WTC11 (cell line): ENCODE measurements at regions not wholly inside any gene's neighbourhood (a gene's known extent, or its start where the extent isn't known, plus 50 kb on each side); places are given as distances from the start of the nearest gene placed in this dataset.

Experiments used
- ATAC-seq: fragments of 200-7000 bp; cut with Tn5 transposase; 2 replicates; pipeline ENCODE4 v1.10.0; 2021; ENCODE audit warnings: mild to moderate bottlenecking, moderate library complexity
- CTCF ChIA-PET: fragments of 300-600 bp; sonication (Branson Sonifier 250); formaldehyde crosslinking; loops from one replicate; lab custom pipeline; 2021; ENCODE audit warnings: antibody characterized with exemption; lab: Charles Lee
- POLR2A ChIA-PET: fragments of 350-600 bp; sonication (Branson Sonifier 250); formaldehyde crosslinking; loops from one replicate; lab custom pipeline; 2021; ENCODE audit warnings: antibody characterized with exemption; lab: Charles Lee
- DNase-seq: peaks from one replicate; pipeline ENCODE4 v3.0.0; 2021; ENCODE audit warnings: low spot score
- H3K27ac Mint-ChIP-seq: 2 replicates; pipeline ENCODE4 v1.8.0; 2021; ENCODE audit warnings: mixed read lengths
- H3K27me3 Mint-ChIP-seq: 2 replicates; pipeline ENCODE4 v1.8.0; 2021; ENCODE audit warnings: low read depth, mild to moderate bottlenecking, moderate library complexity, mixed read lengths
- H3K36me3 Mint-ChIP-seq: 2 replicates; pipeline ENCODE4 v1.8.0; 2021; ENCODE audit warnings: mixed read lengths
- H3K4me1 Mint-ChIP-seq: 2 replicates; pipeline ENCODE4 v1.8.0; 2022; ENCODE audit warnings: mixed read lengths
- H3K4me3 Mint-ChIP-seq: 2 replicates; pipeline ENCODE4 v1.8.0; 2021; ENCODE audit warnings: mild to moderate bottlenecking, moderate library complexity, mixed read lengths
- H3K9me3 Mint-ChIP-seq: 2 replicates; pipeline ENCODE4 v1.8.0; 2021; ENCODE audit warnings: mixed read lengths
- AFF4 ChIP-seq: sonication (generic); formaldehyde crosslinking; IDR thresholded peaks from 2 replicates; pipeline ENCODE4 v1.8.1; 2023; ENCODE audit warnings: mild to moderate bottlenecking, missing genetic modification reagents, borderline replicate concordance
- E2F1 ChIP-seq: sonication (generic); formaldehyde crosslinking; IDR thresholded peaks from 2 replicates; pipeline ENCODE4 v1.8.0; 2022; ENCODE audit warnings: mild to moderate bottlenecking, missing genetic modification reagents
- E2F5 ChIP-seq: sonication (generic); formaldehyde crosslinking; IDR thresholded peaks from 2 replicates; pipeline ENCODE4 v1.8.1; 2022; ENCODE audit warnings: mild to moderate bottlenecking, moderate library complexity, missing genetic modification reagents
- FOXP1 ChIP-seq: sonication (generic); formaldehyde crosslinking; IDR thresholded peaks from 2 replicates; pipeline ENCODE4 v1.8.0; 2022; ENCODE audit warnings: missing genetic modification reagents, mild to moderate bottlenecking, moderate library complexity, borderline replicate concordance
- NR2C2 ChIP-seq: sonication (generic); formaldehyde crosslinking; IDR thresholded peaks from 2 replicates; pipeline ENCODE4 v1.8.0; 2022; ENCODE audit warnings: mild to moderate bottlenecking, missing genetic modification reagents
- SMAD4 ChIP-seq: sonication (generic); formaldehyde crosslinking; IDR thresholded peaks from 2 replicates; pipeline ENCODE4 v1.8.0; 2022; ENCODE audit warnings: mild to moderate bottlenecking, missing genetic modification reagents
- STAT6 ChIP-seq: sonication (generic); formaldehyde crosslinking; conservative IDR thresholded peaks from 2 replicates; pipeline ENCODE4 v1.8.1; 2023; ENCODE audit warnings: mild to moderate bottlenecking, low read depth, missing genetic modification reagents, moderate library complexity
- TEAD1 ChIP-seq: sonication (generic); formaldehyde crosslinking; IDR thresholded peaks from 2 replicates; pipeline ENCODE4 v1.8.0; 2022; ENCODE audit warnings: mild to moderate bottlenecking, missing genetic modification reagents
- ZBTB43 ChIP-seq: sonication (generic); formaldehyde crosslinking; IDR thresholded peaks from 2 replicates; pipeline ENCODE4 v1.8.1; 2023; ENCODE audit warnings: mild to moderate bottlenecking, missing genetic modification reagents
- ZNF121 ChIP-seq: sonication (generic); formaldehyde crosslinking; IDR thresholded peaks from 2 replicates; pipeline ENCODE4 v1.8.0; 2023; ENCODE audit warnings: missing genetic modification reagents
- ZSCAN18 ChIP-seq: fragments of 250-450 bp; sonication (Bioruptor Pico); IDR thresholded peaks from 2 replicates; pipeline ENCODE4 v2.1.2; 2022; ENCODE audit warnings: mild to moderate bottlenecking, moderate library complexity
- TF ChIP-seq, protein P1 (sequence below): sonication (generic); formaldehyde crosslinking; IDR thresholded peaks from 2 replicates; pipeline ENCODE4 v1.8.1; 2023; ENCODE audit warnings: mild to moderate bottlenecking, missing genetic modification reagents
- TF ChIP-seq, protein P2 (sequence below): sonication (generic); formaldehyde crosslinking; IDR thresholded peaks from 2 replicates; pipeline ENCODE4 v1.8.0; 2023; ENCODE audit warnings: missing genetic modification reagents, mild to moderate bottlenecking, borderline replicate concordance

- Mint-ChIP-seq H3K9me3 (peaks cover 51% of the 10 kb centered on the region), H3K4me3 (no peak overlapping the region)
- ATAC-seq, result no peak
- TF ChIP-seq E2F1 (CRISPR knock-in tag) (no peak), FOXP1 (CRISPR knock-in tag) (no peak), TEAD1 (CRISPR knock-in tag) (no peak), ZSCAN18 (CRISPR knock-in tag) (no peak), AFF4 (CRISPR knock-in tag) (no peak), STAT6 (CRISPR knock-in tag) (no peak), E2F5 (no peak), SMAD4 (no peak), ZNF121 (no peak), NR2C2 (CRISPR knock-in tag) (no peak), ZBTB43 (CRISPR knock-in tag) (no peak)
- TF ChIP-seq, protein P1, sequence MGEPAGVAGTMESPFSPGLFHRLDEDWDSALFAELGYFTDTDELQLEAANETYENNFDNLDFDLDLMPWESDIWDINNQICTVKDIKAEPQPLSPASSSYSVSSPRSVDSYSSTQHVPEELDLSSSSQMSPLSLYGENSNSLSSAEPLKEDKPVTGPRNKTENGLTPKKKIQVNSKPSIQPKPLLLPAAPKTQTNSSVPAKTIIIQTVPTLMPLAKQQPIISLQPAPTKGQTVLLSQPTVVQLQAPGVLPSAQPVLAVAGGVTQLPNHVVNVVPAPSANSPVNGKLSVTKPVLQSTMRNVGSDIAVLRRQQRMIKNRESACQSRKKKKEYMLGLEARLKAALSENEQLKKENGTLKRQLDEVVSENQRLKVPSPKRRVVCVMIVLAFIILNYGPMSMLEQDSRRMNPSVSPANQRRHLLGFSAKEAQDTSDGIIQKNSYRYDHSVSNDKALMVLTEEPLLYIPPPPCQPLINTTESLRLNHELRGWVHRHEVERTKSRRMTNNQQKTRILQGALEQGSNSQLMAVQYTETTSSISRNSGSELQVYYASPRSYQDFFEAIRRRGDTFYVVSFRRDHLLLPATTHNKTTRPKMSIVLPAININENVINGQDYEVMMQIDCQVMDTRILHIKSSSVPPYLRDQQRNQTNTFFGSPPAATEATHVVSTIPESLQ, result no peak
- TF ChIP-seq, protein P2, sequence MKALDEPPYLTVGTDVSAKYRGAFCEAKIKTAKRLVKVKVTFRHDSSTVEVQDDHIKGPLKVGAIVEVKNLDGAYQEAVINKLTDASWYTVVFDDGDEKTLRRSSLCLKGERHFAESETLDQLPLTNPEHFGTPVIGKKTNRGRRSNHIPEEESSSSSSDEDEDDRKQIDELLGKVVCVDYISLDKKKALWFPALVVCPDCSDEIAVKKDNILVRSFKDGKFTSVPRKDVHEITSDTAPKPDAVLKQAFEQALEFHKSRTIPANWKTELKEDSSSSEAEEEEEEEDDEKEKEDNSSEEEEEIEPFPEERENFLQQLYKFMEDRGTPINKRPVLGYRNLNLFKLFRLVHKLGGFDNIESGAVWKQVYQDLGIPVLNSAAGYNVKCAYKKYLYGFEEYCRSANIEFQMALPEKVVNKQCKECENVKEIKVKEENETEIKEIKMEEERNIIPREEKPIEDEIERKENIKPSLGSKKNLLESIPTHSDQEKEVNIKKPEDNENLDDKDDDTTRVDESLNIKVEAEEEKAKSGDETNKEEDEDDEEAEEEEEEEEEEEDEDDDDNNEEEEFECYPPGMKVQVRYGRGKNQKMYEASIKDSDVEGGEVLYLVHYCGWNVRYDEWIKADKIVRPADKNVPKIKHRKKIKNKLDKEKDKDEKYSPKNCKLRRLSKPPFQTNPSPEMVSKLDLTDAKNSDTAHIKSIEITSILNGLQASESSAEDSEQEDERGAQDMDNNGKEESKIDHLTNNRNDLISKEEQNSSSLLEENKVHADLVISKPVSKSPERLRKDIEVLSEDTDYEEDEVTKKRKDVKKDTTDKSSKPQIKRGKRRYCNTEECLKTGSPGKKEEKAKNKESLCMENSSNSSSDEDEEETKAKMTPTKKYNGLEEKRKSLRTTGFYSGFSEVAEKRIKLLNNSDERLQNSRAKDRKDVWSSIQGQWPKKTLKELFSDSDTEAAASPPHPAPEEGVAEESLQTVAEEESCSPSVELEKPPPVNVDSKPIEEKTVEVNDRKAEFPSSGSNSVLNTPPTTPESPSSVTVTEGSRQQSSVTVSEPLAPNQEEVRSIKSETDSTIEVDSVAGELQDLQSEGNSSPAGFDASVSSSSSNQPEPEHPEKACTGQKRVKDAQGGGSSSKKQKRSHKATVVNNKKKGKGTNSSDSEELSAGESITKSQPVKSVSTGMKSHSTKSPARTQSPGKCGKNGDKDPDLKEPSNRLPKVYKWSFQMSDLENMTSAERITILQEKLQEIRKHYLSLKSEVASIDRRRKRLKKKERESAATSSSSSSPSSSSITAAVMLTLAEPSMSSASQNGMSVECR, result no peak
- TF ChIP-seq, all 79 proteins: peak for 0
- H3K36me3 Mint-ChIP-seq, result peaks cover 42% of the 10 kb centered on the region
- DNase-seq, result no peak
- ChIA-PET POLR2A (no interaction called here), CTCF (no interaction called here)
- no peaks in the 10 kb centered on the region for H3K27me3 Mint-ChIP-seq
- no peak overlapping the region for H3K27ac Mint-ChIP-seq
- no peaks in the 10 kb centered on the region for H3K4me1 Mint-ChIP-seq
Measured at GRCh38 chr2:117587310-117587709, 227.2 kb upstream of the DDX18 start.
